Right renal pelvis (tissue), 4 donors: ENCODE measurements at regions not wholly inside any gene's neighbourhood (a gene's known extent, or its start where the extent isn't known, plus 50 kb on each side); places are given as distances from the start of the nearest gene placed in this dataset.
A peak's percentile ranks its signal among the peaks of the same experiment; 100 is the strongest.

Experiments
- DNase-seq, 4 donors: peaks; one replicate each; pipeline ENCODE4 v3.0.0-alpha.2; 2013; ENCODE audit warnings: low read depth in 4 of 4, low spot score in 3 of 4, missing footprints in 1 of 4

DNA sequence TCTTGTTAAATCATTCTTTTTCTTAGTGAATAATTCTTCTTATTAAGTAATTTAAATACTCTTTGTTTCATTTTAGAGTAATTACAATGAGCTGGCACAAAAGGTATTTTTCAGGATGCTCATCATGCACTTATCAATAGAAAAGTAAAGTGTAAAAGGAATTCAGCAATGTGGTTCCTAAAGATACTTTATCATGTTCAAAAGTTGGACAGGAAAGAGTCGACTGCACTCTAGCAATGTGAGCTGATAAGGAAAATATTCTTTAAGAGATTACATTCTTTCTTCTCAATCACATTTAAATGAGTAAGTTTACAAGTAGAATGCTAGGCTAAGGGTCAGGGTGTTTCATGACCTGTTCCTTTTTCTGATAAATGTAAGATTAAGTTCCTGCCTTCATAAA is 609.5 kb upstream of the FAM241A start:
- no peak for DNase-seq

DNA sequence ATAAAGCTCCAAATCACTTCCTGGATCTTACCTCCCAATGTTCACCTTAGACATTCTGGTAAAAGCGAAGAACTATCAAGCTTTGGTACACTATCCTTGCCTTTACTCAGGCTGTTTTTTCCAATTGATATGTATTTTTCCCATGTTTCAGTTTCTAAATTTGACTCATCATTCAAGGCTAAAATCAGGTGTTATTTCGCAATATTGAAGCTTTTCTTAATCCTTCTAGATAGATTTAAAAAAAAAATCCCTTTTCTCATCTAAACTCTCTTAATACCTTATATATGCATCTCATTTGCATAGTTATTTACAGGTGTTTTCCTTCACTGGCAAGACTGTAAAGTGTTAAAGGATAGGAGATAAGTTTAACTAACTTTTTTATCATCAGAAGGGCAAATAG is 608.1 kb upstream of the FAM241A start:
- no peak for DNase-seq

DNA sequence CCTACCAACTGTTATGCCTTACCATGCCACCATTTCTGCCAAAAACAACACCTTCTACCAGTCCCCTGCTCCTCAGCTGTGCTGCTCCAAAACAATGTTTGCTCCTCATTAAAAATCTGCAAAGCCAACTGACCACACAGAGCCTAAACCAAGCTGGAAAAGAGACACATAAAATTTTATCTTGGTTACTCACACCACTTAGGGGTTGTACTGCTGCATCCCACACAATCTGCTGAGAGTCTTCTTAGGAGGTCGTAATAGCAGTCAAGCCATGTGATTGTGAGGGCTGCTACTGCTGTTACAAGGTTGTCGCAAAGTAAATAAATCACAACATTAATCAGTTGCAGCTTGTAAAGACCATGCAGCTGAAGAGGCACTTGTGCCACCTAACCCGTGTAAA is 607.4 kb upstream of the FAM241A start:
- DNase-seq, result peak in 2 of 4 donors; percentile 6 to 19

GRCh38 chr4:111540671-111541070 is 604.6 kb upstream of the FAM241A start:
- no peak for DNase-seq

- no peak for DNase-seq
Observed at GRCh38 chr4:111542056-111542455, 603.2 kb upstream of the FAM241A start.

GRCh38 chr4:111546881-111547280 is 598.4 kb upstream of the FAM241A start:
- no peak for DNase-seq

DNA sequence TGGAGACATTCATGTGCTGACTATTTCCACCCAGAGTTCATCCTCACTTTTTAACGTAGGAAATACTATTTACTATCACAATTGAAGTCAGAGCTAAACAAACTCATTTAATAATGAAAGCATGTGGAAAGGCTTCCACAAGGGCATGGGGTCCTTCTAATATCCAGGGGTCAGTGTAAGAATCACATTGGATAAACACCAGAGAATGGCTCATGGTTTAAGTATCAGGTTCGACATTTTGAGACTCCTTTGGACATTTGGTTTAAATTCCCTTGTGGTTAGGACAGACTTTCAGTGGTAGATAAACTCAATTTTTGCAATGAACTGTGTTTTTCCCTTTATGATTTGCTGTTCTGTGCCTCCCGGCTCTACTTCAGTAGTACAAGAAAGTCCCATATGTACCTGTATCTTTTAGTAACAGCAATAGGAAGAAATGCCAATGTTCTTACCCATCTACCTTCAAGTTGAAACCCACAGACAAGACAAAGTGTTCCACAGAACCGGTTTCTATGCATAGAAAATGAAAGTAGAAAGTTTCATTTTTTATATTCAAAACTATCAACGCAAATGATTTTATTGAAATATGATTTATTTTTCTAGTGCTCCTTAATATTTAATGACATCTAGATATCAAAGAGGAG is 589.0 kb upstream of the FAM241A start:
- DNase-seq, result no peak

GRCh38 chr4:111556851-111557250 is 588.4 kb upstream of the FAM241A start:
- no peak for DNase-seq

GRCh38 chr4:111562826-111563225 is 582.4 kb upstream of the FAM241A start:
- DNase-seq, result no peak

- DNase-seq, result no peak
Observed at GRCh38 chr4:111572470-111572869, 572.8 kb upstream of the FAM241A start.

GRCh38 chr4:111573386-111573785 is 571.9 kb upstream of the FAM241A start:
- no peak for DNase-seq

- DNase-seq, result no peak
Observed at GRCh38 chr4:111579767-111580166, 565.5 kb upstream of the FAM241A start.

GRCh38 chr4:111595456-111595855 is 549.8 kb upstream of the FAM241A start:
- no peak for DNase-seq

- no peak for DNase-seq
Observed at GRCh38 chr4:111596491-111596890, 548.8 kb upstream of the FAM241A start.

GRCh38 chr4:111601671-111602070 is 543.6 kb upstream of the FAM241A start:
- DNase-seq, result no peak

GRCh38 chr4:111602848-111603247 is 542.4 kb upstream of the FAM241A start:
- DNase-seq, result no peak

- DNase-seq, result no peak
Observed at GRCh38 chr4:111605111-111605510, 540.1 kb upstream of the FAM241A start.

DNA sequence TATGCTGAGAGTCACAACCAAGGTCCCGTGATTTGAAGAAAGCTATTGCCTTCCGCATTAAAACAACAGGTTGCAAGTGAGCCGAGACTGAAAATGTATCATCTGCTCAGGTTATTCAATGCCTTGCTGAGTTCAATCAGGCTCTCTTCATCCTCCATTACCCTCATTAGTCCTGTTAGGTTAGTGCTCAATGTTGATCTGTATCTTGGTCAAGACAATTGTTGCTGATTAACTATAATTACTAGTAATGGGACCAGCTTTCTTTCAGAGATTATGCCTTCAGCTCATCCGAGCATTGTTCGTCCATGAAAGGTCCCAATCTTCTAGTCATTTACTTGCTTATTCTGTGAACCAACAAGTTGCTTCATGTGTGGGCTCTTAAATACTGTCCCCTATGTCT is 534.6 kb upstream of the FAM241A start:
- no peak for DNase-seq

- DNase-seq, result no peak
Observed at GRCh38 chr4:111618908-111619307, 526.3 kb upstream of the FAM241A start.

DNA sequence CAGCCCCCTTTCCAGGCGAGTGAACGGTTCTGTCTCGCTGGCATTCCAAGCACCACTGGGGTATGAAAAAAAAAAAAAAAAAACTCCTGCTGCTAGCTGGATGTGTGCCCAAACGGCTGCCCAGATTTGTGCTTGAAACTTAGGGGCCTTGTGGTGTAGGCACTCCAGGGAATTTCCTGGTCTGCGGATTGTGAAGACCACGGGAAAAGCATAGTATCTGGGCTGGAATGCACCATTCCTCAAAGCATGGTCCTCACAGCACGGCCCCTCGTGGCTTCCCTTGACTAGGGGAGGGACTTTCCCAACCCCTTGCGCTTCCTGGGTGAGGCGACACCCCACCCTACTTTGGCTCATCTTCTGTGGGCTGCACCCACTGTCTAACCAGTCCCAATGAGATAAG is 516.8 kb upstream of the FAM241A start:
- no peak for DNase-seq

DNA sequence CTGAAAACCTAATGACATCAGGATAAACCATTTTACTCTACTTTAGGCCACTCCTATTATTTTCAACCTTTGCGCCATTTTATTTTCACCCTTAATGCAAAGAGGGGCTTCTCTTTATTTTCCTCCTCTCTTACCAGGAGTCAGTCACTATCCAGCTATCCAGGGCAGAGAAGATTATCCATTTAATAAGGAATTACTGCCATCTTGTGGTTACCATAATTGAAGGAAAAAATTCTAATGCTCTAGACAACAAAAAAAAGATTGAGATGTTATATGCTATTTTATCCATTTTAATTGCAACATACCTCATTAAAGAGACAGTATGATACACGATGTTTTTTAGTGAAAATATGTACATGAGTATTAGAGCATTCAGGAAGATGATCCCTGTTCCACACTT is 514.5 kb upstream of the FAM241A start:
- no peak for DNase-seq

DNA sequence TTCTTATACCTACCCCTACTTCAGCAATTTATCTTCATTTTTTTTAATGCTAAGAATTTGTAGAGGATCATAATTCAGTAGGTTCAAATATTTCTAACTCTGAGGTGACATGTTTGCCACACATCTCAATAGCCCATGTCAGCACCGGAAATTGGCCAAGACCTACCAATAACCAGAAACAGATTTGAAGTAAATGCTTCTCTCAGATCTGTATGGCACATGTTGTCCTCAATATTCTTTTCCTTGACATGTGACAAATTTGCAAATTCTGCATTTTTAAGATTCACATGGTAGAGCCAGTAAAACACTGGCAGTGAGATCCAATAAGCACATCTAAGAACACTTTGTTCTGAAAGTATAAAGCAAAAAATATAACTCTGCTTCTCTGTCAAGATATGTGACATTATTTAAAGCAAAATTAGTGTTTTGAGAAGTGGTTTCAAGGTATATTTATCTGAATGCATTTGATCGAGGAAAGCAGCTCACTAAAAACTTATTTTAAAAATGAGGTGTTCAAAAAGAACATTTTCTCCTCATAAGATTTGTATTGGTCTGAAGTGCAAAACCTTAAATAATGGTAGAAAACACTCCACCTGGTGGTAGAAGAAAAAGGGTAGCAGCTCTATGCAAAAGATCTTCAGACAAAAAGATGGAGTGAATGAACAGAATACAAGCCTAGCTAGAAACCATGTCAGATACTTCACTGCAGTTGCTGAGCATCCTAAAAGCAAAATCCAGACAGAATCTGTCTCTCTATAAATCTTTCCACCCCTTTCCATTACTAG is 513.8 kb upstream of the FAM241A start:
- DNase-seq, result no peak
